ENCODE measurements at regions not wholly inside any gene's neighbourhood (a gene's known extent, or its start where the extent isn't known, plus 50 kb on each side); places are given as distances from the start of the nearest gene placed in this dataset.

GRCh38 chr7:18400275-18400674 is 95.3 kb upstream of the HDAC9 start:
- H4K20me1 ChIP-seq (replicated peaks; ENCODE audit: control insufficient read depth, extremely low read depth, insufficient read depth, low read length): no peaks in the 10 kb centered on the region
- no peak overlapping the region for H3K4me3 ChIP-seq (replicated peaks in 1 of 3; ENCODE audit: insufficient read depth in 1 of 3, low read depth in 1 of 3, low read length in 3 of 3)
- no peak overlapping the region for H2AFZ ChIP-seq (ENCODE audit: low read depth, low read length)
- dilution Hi-C loops (cut with MboI; ENCODE audit: extremely low pct_ligation_motif_present, low sequenced_read_pairs) (no loop called here), intact Hi-C loops (cut with micrococcal nuclease) (no loop called here)
- no peak overlapping the region for H3K27ac ChIP-seq (ENCODE audit: insufficient read depth, low read depth, low read length)
- H3K9me3 ChIP-seq (replicated peaks; ENCODE audit: control insufficient read depth, insufficient read depth, low read length): no peaks in the 10 kb centered on the region
- no peaks in the 10 kb centered on the region for H3K4me1 ChIP-seq (ENCODE audit: control insufficient read depth, extremely low read depth, insufficient read depth, low read length)
- POLR2A ChIA-PET: no interaction called here
- no TSS peak for BruUV-seq (replicated peaks)
- no peaks in the 10 kb centered on the region for H3K79me2 ChIP-seq (ENCODE audit: control insufficient read depth, insufficient read depth, low read length)
- TF ChIP-seq EZH2 (IDR thresholded peaks at IDR 0.05; ENCODE audit: borderline replicate concordance, low read depth, low read length, severe bottlenecking): no peak
- no peak for TF ChIP-seq CTCF (IDR thresholded peaks at IDR 0.05; ENCODE audit: extremely low read depth in 1 of 2, insufficient read depth in 1 of 2, low read depth in 1 of 2, low read length in 2 of 2)
- no peak for TF ChIP-seq JUN (IDR thresholded peaks at IDR 0.05; ENCODE audit: borderline replicate concordance, insufficient read depth, insufficient read length, low read depth)
- TF ChIP-seq POLR2AphosphoS5 (IDR thresholded peaks at IDR 0.05; ENCODE audit: insufficient read depth, low read depth, low read length): no peak
- TF ChIP-seq FOS (IDR thresholded peaks at IDR 0.05; ENCODE audit: borderline replicate concordance, insufficient read depth, low read length): no peak
- TF ChIP-seq POLR2A (IDR thresholded peaks at IDR 0.05; ENCODE audit: low read depth, low read length): no peak
- no peak for TF ChIP-seq GATA2 (IDR thresholded peaks at IDR 0.05; ENCODE audit: insufficient read depth, insufficient read length, low read depth, low read length)
- no peak for TF ChIP-seq MYC (IDR thresholded peaks at IDR 0.05; ENCODE audit: low read depth, low read length)
- no peak for TF ChIP-seq MAX (IDR thresholded peaks at IDR 0.05; ENCODE audit: insufficient read depth, insufficient read length)
- H3K9ac ChIP-seq (replicated peaks; ENCODE audit: extremely low read depth, insufficient read depth, low read length): no peak overlapping the region
- H3K4me2 ChIP-seq (ENCODE audit: insufficient read depth, low read length): no peak overlapping the region
- CTCF ChIA-PET: interaction anchor here (1.9 to 3.4 kb wide), 2 partner anchors 43 to 171 kb away, joined by 9 to 13 read pairs; no protein-coding TSS in a partner anchor
- DNase-seq (ENCODE audit: low read depth, low spot score) (no peak), FAIRE-seq (no peak)
- H3K9me1 ChIP-seq (replicated peaks; ENCODE audit: control insufficient read depth, extremely low read depth, insufficient read depth, low read length): no peaks in the 10 kb centered on the region
- no peaks in the 10 kb centered on the region for H3K27me3 ChIP-seq (ENCODE audit: control insufficient read depth in 2 of 2, insufficient read depth in 2 of 2, low read length in 2 of 2)
- H3K36me3 ChIP-seq (ENCODE audit: control insufficient read depth in 2 of 2, extremely low read depth in 1 of 2, insufficient read depth in 2 of 2, low read length in 2 of 2): no peaks in the 10 kb centered on the region

All from endothelial cell of umbilical vein (primary cell).